WERI-Rb-1 (cell line): ENCODE measurements at regions not wholly inside any gene's neighbourhood (a gene's known extent, or its start where the extent isn't known, plus 50 kb on each side); places are given as distances from the start of the nearest gene placed in this dataset.
"Not testable (repeated sequence)": the region's sequence is repeated elsewhere in the genome, so short reads cannot be mapped to it uniquely, and the experiment has no call there.

Experiments used
- DNase-seq: peaks from one replicate; pipeline ENCODE4 v3.0.0-alpha.2; 2020
- H3K27ac ChIP-seq: fragments of 250-450 bp; sonication (Bioruptor Pico); 2 replicates; pipeline ENCODE4 v1.5.1; 2020; ENCODE audit warnings: mild to moderate bottlenecking, moderate library complexity
- H3K27me3 ChIP-seq: fragments of 250-450 bp; sonication (Bioruptor Pico); 2 replicates; pipeline ENCODE4 v1.5.1; 2021; ENCODE audit warnings: mild to moderate bottlenecking, low read depth, moderate library complexity; ENCODE audit not compliant: insufficient read depth, severe bottlenecking
- H3K36me3 ChIP-seq: fragments of 250-450 bp; sonication (Bioruptor Pico); 2 replicates; pipeline ENCODE4 v1.5.1; 2020; ENCODE audit warnings: mild to moderate bottlenecking, moderate library complexity
- H3K4me3 ChIP-seq: 2 replicates; pipeline ENCODE4 v1.5.1; 2011; ENCODE audit warnings: low read depth, mild to moderate bottlenecking, control low read depth, low read length
- H3K9me3 ChIP-seq: fragments of 250-450 bp; sonication (Bioruptor Pico); 2 replicates; pipeline ENCODE4 v1.5.1; 2021; ENCODE audit warnings: mild to moderate bottlenecking, moderate library complexity; ENCODE audit not compliant: severe bottlenecking
- CTCF ChIP-seq: IDR thresholded peaks from 2 replicates; pipeline ENCODE4 v1.5.1; 2011; ENCODE audit warnings: low read depth, mild to moderate bottlenecking, control low read depth, inconsistent platforms, low read length

- H3K36me3 ChIP-seq, H3K27ac ChIP-seq, H3K4me3 ChIP-seq, H3K9me3 ChIP-seq, H3K27me3 ChIP-seq: not testable (repeated sequence)
- 0 out of 2 replicates have a peak, but pooled peaks have one; percentile 0 for TF ChIP-seq CTCF
- peak; percentile 40 for DNase-seq
These were observed 51.1 kb upstream of the RASSF6 start for GRCh38 chr4:73671348-73671747.

GRCh38 chr4:73673286-73673685 lies 53.0 kb upstream of the RASSF6 start:
- H3K9me3 ChIP-seq: no peaks in the 10 kb centered on the region
- H3K4me3 ChIP-seq: no peak overlapping the region
- no peaks in the 10 kb centered on the region for H3K27me3 ChIP-seq
- DNase-seq: no peak
- no peak for TF ChIP-seq CTCF
- H3K36me3 ChIP-seq: no peaks in the 10 kb centered on the region
- no peak overlapping the region for H3K27ac ChIP-seq

DNA sequence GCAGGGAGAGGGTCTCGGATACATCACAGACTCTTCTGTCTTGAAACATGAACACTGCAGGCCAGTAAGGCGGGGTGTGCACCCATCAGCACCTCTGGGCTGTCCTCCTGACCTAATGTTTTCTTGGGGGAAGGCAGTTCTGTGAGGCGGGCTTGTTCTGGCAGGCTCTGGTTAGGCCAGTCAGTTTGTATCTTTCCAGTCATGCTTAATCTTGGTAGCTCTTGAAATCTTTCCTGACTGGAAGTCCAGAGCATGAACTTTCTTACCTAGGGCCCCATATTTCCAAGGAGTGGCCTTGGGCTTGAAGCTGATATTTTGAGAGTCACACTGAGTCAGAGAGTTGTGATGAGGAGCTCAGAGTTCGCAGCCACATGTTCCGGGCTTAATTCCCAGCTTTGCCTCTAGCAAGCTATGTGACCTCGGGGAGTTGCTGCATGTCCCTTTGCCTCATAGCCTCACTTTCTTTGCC lies 54.2 kb upstream of the RASSF6 start:
- H3K27me3 ChIP-seq: no peaks in the 10 kb centered on the region
- TF ChIP-seq CTCF: no peak
- no peak overlapping the region for H3K27ac ChIP-seq
- H3K4me3 ChIP-seq: no peak overlapping the region
- H3K9me3 ChIP-seq: no peaks in the 10 kb centered on the region
- no peak for DNase-seq
- H3K36me3 ChIP-seq: no peaks in the 10 kb centered on the region

GRCh38 chr4:73675623-73676022 lies 55.4 kb upstream of the RASSF6 start:
- Histone ChIP-seq H3K9me3 (no peaks in the 10 kb centered on the region), H3K27ac (no peak overlapping the region), H3K36me3 (no peaks in the 10 kb centered on the region), H3K4me3 (no peak overlapping the region), H3K27me3 (no peaks in the 10 kb centered on the region)
- DNase-seq: peak; percentile 22
- no peak for TF ChIP-seq CTCF

DNA sequence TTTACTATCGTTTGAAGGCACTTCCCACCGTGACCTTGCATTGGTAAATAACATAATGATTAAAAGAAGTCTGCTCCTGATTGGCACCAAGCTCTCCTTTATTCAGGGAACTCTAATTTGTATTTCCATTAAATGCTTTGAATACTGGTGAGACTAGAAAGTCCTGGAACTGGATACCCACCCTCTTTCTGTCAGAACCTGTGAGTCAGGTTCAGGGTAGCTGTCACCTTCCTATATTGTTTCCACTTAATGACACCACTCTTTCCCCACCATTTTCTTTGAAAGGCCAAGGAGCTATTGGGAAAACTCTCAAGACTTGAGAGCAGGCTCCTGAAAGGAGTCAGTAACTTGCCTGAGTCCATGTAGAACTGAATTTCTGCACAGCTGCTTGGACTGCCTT lies 55.9 kb upstream of the RASSF6 start:
- no peak overlapping the region for H3K4me3 ChIP-seq
- H3K27me3 ChIP-seq: no peaks in the 10 kb centered on the region
- no peak for TF ChIP-seq CTCF
- no peaks in the 10 kb centered on the region for H3K9me3 ChIP-seq
- H3K36me3 ChIP-seq: no peaks in the 10 kb centered on the region
- DNase-seq: no peak
- H3K27ac ChIP-seq: no peak overlapping the region

DNA sequence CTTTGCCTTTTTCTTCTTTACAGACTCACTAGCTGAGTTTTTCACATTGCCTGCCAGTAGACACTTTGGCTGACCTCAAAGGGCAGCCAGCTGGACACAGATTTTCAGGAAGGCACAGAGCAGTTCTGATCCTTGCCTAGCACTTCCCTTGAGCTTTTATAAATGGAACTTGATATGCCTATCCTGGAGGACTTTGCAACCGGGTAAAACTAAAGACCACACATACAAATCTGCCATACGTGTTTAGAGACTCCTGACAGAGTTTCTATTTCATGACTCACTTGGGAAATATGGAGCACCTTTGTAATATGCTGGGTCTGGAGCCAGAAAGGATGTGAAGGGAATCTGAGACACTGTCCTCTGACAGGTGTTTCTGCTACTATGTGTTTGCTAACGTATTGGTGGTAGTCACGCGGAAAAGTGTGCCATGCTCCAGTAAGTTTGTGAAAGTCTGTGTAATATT lies 56.7 kb upstream of the RASSF6 start:
- H3K9me3 ChIP-seq: no peaks in the 10 kb centered on the region
- H3K4me3 ChIP-seq: no peak overlapping the region
- H3K27me3 ChIP-seq: no peaks in the 10 kb centered on the region
- no peak for TF ChIP-seq CTCF
- H3K36me3 ChIP-seq: no peaks in the 10 kb centered on the region
- no peak for DNase-seq
- H3K27ac ChIP-seq: no peak overlapping the region
